ENCODE measurements at regions not wholly inside any gene's neighbourhood (a gene's known extent, or its start where the extent isn't known, plus 50 kb on each side); places are given as distances from the start of the nearest gene placed in this dataset.

DNA sequence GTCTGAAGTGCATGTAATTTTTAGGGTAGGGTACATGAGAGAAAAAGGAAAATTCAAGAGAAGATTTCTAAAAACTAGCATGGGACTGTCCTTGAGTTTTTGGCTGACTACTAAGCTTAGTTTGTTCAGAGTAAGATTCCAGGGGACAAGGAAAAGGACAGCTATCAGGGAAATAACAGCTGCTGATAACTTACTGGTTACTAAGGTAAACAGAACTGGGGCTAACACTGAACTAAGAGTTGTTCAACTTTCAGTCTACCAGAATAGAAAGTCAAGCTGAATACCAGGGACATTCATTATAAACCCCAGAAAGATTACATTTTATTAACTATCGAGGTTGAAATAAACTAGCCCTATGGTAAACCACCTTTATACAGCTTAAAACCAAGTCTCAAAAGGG, 261.8 kb upstream of the CYRIA start:
- H3K9me2 ChIP-seq (ENCODE audit: insufficient read depth): no peaks in the 10 kb centered on the region
- no peaks in the 10 kb centered on the region for H3K4me1 ChIP-seq (ENCODE audit: control insufficient read depth in 1 of 2, insufficient read depth in 2 of 2, low read length in 2 of 2)
- no peaks in the 10 kb centered on the region for H3K36me3 ChIP-seq (ENCODE audit: control insufficient read depth in 1 of 2, insufficient read depth in 2 of 2, low read length in 2 of 2)
- H3K4me2 ChIP-seq (ENCODE audit: low read length): no peak overlapping the region
- H2AFZ ChIP-seq (ENCODE audit: low read depth, low read length, poor library complexity, severe bottlenecking): no peak overlapping the region
- intact Hi-C loops (cut with micrococcal nuclease): no loop called here
- DNase-seq (ENCODE audit: low read depth, low spot score): no peak
- H4K20me1 ChIP-seq (ENCODE audit: insufficient read depth): no peaks in the 10 kb centered on the region
- no peak overlapping the region for H3K9ac ChIP-seq (ENCODE audit: low read length)
- ChIA-PET POLR2A (no interaction called here), CTCF (no interaction called here), RAD21 (ENCODE audit: low non-redundant PET in 1 of 2, low total read pairs in 2 of 2, uncharacterized antibody in 2 of 2, unreplicated experiment in 2 of 2) (no interaction called here)
- no peaks in the 10 kb centered on the region for H3K9me3 ChIP-seq (ENCODE audit: control insufficient read depth in 1 of 2, insufficient read depth in 1 of 2, low read depth in 1 of 2, low read length in 2 of 2)
- no peaks in the 10 kb centered on the region for H3K79me2 ChIP-seq (ENCODE audit: insufficient read depth, low read length)
- H3K27me3 ChIP-seq (ENCODE audit: insufficient read depth, low read length): peaks cover 4% of the 10 kb centered on the region
- no peak overlapping the region for H3K27ac ChIP-seq (ENCODE audit: low read depth, low read length)
- no peak for ATAC-seq
- BruUV-seq (replicated peaks): no TSS peak
- TF ChIP-seq, protein P1, sequence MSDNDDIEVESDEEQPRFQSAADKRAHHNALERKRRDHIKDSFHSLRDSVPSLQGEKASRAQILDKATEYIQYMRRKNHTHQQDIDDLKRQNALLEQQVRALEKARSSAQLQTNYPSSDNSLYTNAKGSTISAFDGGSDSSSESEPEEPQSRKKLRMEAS (IDR thresholded peaks at IDR 0.05): no peak
- TF ChIP-seq JUND (IDR thresholded peaks at IDR 0.05) (no peak), EZH2 (IDR thresholded peaks at IDR 0.05) (no peak), YY1 (IDR thresholded peaks at IDR 0.05; ENCODE audit: extremely low read depth, insufficient replicate concordance, low read depth, low read length) (no peak), RAD21 (IDR thresholded peaks at IDR 0.05; ENCODE audit: low read depth) (no peak), POLR2A (IDR thresholded peaks at IDR 0.05; ENCODE audit: borderline replicate concordance, extremely low read depth, insufficient read depth, insufficient read length) (no peak), SIN3A (IDR thresholded peaks at IDR 0.05; ENCODE audit: low read depth) (no peak)
- TF ChIP-seq, protein P2, sequence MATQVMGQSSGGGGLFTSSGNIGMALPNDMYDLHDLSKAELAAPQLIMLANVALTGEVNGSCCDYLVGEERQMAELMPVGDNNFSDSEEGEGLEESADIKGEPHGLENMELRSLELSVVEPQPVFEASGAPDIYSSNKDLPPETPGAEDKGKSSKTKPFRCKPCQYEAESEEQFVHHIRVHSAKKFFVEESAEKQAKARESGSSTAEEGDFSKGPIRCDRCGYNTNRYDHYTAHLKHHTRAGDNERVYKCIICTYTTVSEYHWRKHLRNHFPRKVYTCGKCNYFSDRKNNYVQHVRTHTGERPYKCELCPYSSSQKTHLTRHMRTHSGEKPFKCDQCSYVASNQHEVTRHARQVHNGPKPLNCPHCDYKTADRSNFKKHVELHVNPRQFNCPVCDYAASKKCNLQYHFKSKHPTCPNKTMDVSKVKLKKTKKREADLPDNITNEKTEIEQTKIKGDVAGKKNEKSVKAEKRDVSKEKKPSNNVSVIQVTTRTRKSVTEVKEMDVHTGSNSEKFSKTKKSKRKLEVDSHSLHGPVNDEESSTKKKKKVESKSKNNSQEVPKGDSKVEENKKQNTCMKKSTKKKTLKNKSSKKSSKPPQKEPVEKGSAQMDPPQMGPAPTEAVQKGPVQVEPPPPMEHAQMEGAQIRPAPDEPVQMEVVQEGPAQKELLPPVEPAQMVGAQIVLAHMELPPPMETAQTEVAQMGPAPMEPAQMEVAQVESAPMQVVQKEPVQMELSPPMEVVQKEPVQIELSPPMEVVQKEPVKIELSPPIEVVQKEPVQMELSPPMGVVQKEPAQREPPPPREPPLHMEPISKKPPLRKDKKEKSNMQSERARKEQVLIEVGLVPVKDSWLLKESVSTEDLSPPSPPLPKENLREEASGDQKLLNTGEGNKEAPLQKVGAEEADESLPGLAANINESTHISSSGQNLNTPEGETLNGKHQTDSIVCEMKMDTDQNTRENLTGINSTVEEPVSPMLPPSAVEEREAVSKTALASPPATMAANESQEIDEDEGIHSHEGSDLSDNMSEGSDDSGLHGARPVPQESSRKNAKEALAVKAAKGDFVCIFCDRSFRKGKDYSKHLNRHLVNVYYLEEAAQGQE (IDR thresholded peaks at IDR 0.05; ENCODE audit: low read depth): no peak
- H3K4me3 ChIP-seq (replicated peaks in 1 of 2; ENCODE audit: low read depth in 1 of 2, low read length in 2 of 2): no peak overlapping the region

All from HCT116 (cell line).